ENCODE measurements at regions not wholly inside any gene's neighbourhood (a gene's known extent, or its start where the extent isn't known, plus 50 kb on each side); places are given as distances from the start of the nearest gene placed in this dataset.

DNA sequence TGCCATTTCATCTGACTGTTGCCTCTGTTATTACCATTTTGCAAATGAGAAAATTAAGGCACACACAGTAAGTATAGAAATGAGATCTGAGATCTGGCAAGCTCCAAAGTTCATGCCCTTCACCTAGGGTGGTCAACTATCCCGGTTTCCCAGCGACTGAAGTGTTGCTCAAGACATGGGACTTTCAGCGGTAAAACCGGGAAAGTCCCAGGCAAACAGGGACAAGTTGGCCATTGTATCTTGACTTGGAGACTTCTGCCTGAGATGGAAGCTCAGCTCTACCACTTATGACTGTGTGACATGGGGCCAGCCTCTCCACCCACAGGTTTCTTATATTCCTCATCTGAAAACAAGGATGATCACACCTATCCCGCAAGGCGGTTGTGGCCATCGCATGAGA is 55.6 kb upstream of the TPM1 start:
- ATAC-seq (no peak), DNase-seq (ENCODE audit: low spot score) (no peak)
- no peaks in the 10 kb centered on the region for H3K36me3 Mint-ChIP-seq
- no peak overlapping the region for H3K27ac Mint-ChIP-seq
- H3K9me3 Mint-ChIP-seq: no peaks in the 10 kb centered on the region
- H3K4me1 Mint-ChIP-seq (ENCODE audit: low read depth in 2 of 2): no peaks in the 10 kb centered on the region
- H3K4me3 Mint-ChIP-seq: no peak overlapping the region
- peaks cover 20 to 38% of the 10 kb centered on the region in 2 donors for H3K27me3 Mint-ChIP-seq

DNA sequence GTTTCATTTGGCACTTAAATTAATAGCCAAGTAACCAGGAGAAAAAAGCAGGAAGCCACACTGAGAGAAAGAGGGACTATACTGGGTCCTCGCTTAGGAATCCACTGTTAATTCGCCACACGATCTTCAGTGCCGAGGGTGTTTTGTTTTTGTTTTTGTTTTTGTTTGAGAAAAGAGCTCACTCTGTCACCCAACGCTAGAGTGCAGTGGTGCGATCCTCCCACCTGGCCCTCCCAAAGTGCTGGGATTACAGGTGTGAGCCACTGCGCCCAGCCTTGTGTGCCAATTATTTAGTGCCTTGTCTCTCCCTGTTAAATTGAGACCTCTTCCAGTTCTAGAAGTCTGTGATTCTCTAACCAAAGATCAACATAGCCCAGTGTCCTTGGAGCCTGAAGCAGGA is 53.8 kb upstream of the TPM1 start:
- ATAC-seq (no peak), DNase-seq (ENCODE audit: low spot score) (no peak)
- Mint-ChIP-seq H3K27ac (no peak overlapping the region), H3K27me3 (peaks cover 24 to 52% of the 10 kb centered on the region in 2 donors), H3K9me3 (no peaks in the 10 kb centered on the region), H3K36me3 (no peaks in the 10 kb centered on the region), H3K4me1 (ENCODE audit: low read depth in 2 of 2) (no peaks in the 10 kb centered on the region), H3K4me3 (no peak overlapping the region)

DNA sequence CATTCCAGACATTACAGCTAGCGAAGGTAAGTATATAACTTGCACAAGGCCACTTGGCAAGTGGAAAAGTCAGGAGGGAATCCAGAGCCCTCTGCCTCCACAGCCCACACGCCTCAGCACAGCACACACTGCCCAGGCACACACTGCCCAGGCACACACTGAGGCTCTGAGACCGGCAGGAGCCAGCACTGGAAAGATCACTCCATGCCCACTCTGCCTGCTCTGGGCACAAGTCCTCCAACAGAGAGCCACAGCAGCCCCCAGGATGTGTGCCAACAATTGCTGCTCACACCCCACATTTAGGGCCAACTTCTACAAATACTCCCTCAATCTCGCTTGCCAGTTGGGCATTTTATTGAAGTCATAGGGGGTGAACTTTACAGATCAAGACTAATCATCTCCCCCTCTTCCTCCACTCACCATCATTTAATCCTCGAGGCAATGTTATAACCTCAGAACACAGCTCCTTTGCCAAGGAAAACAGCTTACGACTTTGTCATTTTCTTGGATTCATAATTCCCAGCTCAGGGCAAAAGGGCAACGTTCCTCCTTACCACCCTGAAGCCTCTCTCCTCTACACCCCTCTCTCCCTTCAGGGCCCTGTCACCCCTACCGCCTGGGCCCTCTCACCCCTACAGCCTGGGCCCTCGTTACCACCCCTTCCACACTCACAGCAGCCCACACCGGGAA is 53.0 kb upstream of the TPM1 start:
- Mint-ChIP-seq H3K36me3 (no peaks in the 10 kb centered on the region), H3K4me1 (ENCODE audit: low read depth in 2 of 2) (no peaks in the 10 kb centered on the region), H3K9me3 (no peaks in the 10 kb centered on the region)

DNA sequence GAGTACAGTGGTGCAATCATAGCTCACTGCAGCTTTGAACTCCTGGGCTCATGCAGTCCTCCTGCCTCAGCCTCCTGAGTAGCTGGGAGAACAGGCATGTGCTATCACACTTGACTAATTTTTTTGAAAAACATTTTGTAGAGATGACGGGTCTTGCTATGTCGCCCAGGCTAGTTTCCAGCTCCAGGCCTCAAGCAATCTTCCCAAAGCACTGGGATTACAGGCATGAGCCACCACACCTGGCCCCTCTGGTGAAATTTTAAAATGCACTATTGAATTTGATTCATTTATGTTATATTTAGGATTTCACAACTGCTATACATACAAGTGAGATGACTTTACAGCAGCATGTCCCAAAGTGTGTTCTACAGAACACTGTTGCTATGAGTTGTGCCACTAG is 50.8 kb upstream of the TPM1 start:
- peaks cover 15 to 45% of the 10 kb centered on the region in 2 donors for H3K27me3 Mint-ChIP-seq
- H3K27ac Mint-ChIP-seq: no peak overlapping the region
- H3K4me1 Mint-ChIP-seq (ENCODE audit: low read depth in 2 of 2): no peaks in the 10 kb centered on the region
- DNase-seq (ENCODE audit: low spot score) (no peak), ATAC-seq (no peak)
- H3K9me3 Mint-ChIP-seq: no peaks in the 10 kb centered on the region
- H3K36me3 Mint-ChIP-seq: no peaks in the 10 kb centered on the region
- no peak overlapping the region for H3K4me3 Mint-ChIP-seq

More for the DNA sequence above, 53.0 kb upstream of the TPM1 start:
- Mint-ChIP-seq H3K27ac (no peak overlapping the region), H3K27me3 (peaks cover 24 to 50% of the 10 kb centered on the region in 2 donors), H3K4me3 (no peak overlapping the region)
- DNase-seq (ENCODE audit: low spot score): no peak
- ATAC-seq: no peak

DNA sequence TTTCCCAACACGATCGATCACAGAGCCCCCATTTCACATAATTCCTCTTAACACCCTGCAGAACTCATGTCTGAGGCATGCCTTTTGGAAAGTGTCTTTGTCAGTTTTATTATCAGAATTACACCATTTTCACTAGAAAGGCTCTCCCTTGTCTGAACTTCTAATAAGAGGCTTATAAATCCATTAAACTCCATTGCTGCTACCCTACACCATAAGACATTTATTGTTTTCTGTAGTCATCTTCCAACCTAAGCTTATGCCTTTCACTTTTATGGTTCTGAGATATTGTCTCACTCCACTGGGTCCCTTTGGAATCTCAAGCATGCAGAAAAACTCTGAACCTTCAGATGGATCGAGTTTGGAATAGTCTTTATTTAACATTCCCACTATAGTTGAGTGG is 50.2 kb upstream of the TPM1 start:
- Mint-ChIP-seq H3K4me3 (no peak overlapping the region), H3K36me3 (no peaks in the 10 kb centered on the region), H3K4me1 (ENCODE audit: low read depth in 2 of 2) (no peaks in the 10 kb centered on the region), H3K27ac (no peak overlapping the region), H3K27me3 (peaks cover 15 to 42% of the 10 kb centered on the region in 2 donors), H3K9me3 (no peaks in the 10 kb centered on the region)
- no peak for ATAC-seq
- no peak for DNase-seq (ENCODE audit: low spot score)

Measured in natural killer cell treated with Interleukin-12 subunit alpha and Interleukin-12 subunit beta and Interleukin-15 and Interleukin-18, amount 100 ng/mL, for 72 hours (primary cell).